ENCODE measurements at regions not wholly inside any gene's neighbourhood (a gene's known extent, or its start where the extent isn't known, plus 50 kb on each side); places are given as distances from the start of the nearest gene placed in this dataset.

DNA sequence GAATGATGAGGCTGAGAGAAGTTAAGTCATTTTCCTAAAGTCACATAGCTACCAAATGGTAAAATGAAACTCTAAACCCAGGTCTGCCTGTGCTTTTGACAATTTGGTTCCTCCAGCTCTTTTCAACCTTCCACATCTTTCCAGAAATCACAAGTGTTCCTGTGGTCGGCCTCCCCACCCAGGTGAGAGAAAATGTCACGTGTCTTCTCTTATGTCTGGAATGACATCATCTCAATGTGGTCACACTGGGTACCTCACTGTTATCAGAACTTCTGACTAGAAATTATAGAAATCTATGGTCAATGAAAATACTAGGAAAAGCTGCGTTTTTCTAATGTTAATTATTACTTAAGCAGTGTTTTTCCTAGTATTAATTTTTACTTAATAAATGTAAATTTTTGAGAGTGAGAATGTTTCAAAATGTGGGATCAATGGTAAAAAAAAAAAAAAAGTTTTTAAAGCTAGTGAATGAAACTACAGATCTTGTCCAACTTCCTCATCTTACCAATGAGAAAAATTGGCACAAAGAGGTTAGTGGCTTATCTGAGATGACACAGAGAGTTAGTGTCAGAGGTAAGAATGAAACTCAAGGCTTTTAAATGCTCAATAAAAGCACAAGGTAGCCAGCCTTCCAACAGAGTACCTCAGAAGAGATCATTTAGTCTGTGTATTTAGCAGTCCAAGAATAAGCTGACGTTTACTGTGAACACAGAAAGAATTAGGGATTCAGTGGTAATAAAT is 228.7 kb upstream of the NR4A3 start:
- H3K4me2 ChIP-seq = no peak overlapping the region
- TF ChIP-seq SMC3 (IDR thresholded peaks at IDR 0.05) (no peak), JUNB (IDR thresholded peaks at IDR 0.05) (no peak), ZFP36 (IDR thresholded peaks at IDR 0.05; ENCODE audit: borderline replicate concordance, partially characterized antibody) (no peak), EHF (CRISPR knock-in tag; IDR thresholded peaks at IDR 0.05) (no peak), MAZ (IDR thresholded peaks at IDR 0.05; ENCODE audit: borderline replicate concordance, low read depth, low read length) (no peak), TFCP2L1 (CRISPR knock-in tag; IDR thresholded peaks at IDR 0.05) (no peak), MYC (IDR thresholded peaks at IDR 0.05; ENCODE audit: borderline replicate concordance, low read length) (no peak), CHD2 (IDR thresholded peaks at IDR 0.05; ENCODE audit: low read length, partially characterized antibody) (no peak), HEYL (CRISPR knock-in tag; IDR thresholded peaks at IDR 0.05) (no peak), CHD4 (IDR thresholded peaks at IDR 0.05; ENCODE audit: borderline replicate concordance) (no peak), NPAS2 (CRISPR knock-in tag; IDR thresholded peaks at IDR 0.05; ENCODE audit: borderline replicate concordance) (no peak), JUN (IDR thresholded peaks at IDR 0.05) (no peak), CBX2 (IDR thresholded peaks at IDR 0.05; ENCODE audit: borderline replicate concordance, low read depth) (no peak), TP53 (CRISPR knock-in tag; IDR thresholded peaks at IDR 0.05) (no peak), ZNF302 (CRISPR knock-in tag; IDR thresholded peaks at IDR 0.05) (no peak), SREBF2 (IDR thresholded peaks at IDR 0.05) (no peak), CBX8 (IDR thresholded peaks at IDR 0.05) (no peak)
- TF ChIP-seq, protein P1, sequence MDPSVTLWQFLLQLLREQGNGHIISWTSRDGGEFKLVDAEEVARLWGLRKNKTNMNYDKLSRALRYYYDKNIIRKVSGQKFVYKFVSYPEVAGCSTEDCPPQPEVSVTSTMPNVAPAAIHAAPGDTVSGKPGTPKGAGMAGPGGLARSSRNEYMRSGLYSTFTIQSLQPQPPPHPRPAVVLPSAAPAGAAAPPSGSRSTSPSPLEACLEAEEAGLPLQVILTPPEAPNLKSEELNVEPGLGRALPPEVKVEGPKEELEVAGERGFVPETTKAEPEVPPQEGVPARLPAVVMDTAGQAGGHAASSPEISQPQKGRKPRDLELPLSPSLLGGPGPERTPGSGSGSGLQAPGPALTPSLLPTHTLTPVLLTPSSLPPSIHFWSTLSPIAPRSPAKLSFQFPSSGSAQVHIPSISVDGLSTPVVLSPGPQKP (IDR thresholded peaks at IDR 0.05; ENCODE audit: low read depth, low read length) = no peak
- TF ChIP-seq, protein P2, sequence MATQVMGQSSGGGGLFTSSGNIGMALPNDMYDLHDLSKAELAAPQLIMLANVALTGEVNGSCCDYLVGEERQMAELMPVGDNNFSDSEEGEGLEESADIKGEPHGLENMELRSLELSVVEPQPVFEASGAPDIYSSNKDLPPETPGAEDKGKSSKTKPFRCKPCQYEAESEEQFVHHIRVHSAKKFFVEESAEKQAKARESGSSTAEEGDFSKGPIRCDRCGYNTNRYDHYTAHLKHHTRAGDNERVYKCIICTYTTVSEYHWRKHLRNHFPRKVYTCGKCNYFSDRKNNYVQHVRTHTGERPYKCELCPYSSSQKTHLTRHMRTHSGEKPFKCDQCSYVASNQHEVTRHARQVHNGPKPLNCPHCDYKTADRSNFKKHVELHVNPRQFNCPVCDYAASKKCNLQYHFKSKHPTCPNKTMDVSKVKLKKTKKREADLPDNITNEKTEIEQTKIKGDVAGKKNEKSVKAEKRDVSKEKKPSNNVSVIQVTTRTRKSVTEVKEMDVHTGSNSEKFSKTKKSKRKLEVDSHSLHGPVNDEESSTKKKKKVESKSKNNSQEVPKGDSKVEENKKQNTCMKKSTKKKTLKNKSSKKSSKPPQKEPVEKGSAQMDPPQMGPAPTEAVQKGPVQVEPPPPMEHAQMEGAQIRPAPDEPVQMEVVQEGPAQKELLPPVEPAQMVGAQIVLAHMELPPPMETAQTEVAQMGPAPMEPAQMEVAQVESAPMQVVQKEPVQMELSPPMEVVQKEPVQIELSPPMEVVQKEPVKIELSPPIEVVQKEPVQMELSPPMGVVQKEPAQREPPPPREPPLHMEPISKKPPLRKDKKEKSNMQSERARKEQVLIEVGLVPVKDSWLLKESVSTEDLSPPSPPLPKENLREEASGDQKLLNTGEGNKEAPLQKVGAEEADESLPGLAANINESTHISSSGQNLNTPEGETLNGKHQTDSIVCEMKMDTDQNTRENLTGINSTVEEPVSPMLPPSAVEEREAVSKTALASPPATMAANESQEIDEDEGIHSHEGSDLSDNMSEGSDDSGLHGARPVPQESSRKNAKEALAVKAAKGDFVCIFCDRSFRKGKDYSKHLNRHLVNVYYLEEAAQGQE (IDR thresholded peaks at IDR 0.05) = no peak
- TF ChIP-seq, protein P3, sequence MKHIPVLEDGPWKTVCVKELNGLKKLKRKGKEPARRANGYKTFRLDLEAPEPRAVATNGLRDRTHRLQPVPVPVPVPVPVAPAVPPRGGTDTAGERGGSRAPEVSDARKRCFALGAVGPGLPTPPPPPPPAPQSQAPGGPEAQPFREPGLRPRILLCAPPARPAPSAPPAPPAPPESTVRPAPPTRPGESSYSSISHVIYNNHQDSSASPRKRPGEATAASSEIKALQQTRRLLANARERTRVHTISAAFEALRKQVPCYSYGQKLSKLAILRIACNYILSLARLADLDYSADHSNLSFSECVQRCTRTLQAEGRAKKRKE (CRISPR knock-in tag; IDR thresholded peaks at IDR 0.05; ENCODE audit: low read depth) = no peak
- WGBS (ENCODE audit: missing lambda C conversion rate) = under 1% methylated on average over 4 of the region's 4 CpGs
- H3K9me3 ChIP-seq = no peaks in the 10 kb centered on the region
- ChIA-PET POLR2A (no interaction called here), CTCF (no interaction called here)
- FAIRE-seq (no peak), ATAC-seq (no peak), DNase-seq (ENCODE audit: low read depth in 1 of 2, low spot score in 1 of 2) (no peak)
- no peak overlapping the region for H3K4me3 ChIP-seq
- no peak overlapping the region for H3K27ac ChIP-seq
- H3K4me1 ChIP-seq = no peaks in the 10 kb centered on the region

DNA sequence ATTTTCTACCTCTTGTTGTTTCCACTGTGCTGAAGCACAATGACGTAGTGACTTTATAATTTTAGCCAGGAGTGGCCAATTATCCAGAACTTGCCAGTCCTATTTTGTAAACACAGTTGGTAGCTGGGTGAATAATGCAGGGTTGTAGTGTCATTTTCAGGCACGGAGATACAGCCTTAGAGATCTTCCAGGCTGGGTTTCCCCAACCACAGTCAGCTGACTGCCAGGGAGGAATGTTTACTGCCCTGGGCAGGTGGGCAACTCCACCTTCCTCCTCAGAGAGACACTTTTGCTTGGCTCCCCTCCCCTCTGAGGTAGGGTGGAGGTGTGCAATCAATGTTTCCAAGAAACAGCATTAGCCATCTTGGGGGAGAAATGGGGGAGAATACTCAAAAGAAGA is 228.1 kb upstream of the NR4A3 start:
- Histone ChIP-seq H3K4me3 (no peak overlapping the region), H3K9me3 (no peaks in the 10 kb centered on the region), H3K4me1 (no peaks in the 10 kb centered on the region), H3K27ac (no peak overlapping the region), H3K4me2 (no peak overlapping the region)
- no peak for DNase-seq (ENCODE audit: low read depth in 1 of 2, low spot score in 1 of 2)
- ChIA-PET POLR2A (no interaction called here), CTCF (no interaction called here)
- no peak for FAIRE-seq
- WGBS (ENCODE audit: missing lambda C conversion rate) = 20% methylated on average over 2 of the region's 2 CpGs
- no peak for ATAC-seq
- TF ChIP-seq NFE2L2 (conservative IDR thresholded peaks at IDR 0.05; ENCODE audit: low read length) (no peak), ZC3H11A (IDR thresholded peaks at IDR 0.05) (no peak), NR3C1 (IDR thresholded peaks at IDR 0.05) (no peak), GATA3 (IDR thresholded peaks at IDR 0.05; ENCODE audit: borderline replicate concordance) (no peak), BHLHE40 (IDR thresholded peaks at IDR 0.05; ENCODE audit: low read depth, low read length) (no peak), FOSB (CRISPR knock-in tag; IDR thresholded peaks at IDR 0.05) (no peak), CBX8 (IDR thresholded peaks at IDR 0.05) (no peak)
- TF ChIP-seq, protein P4, sequence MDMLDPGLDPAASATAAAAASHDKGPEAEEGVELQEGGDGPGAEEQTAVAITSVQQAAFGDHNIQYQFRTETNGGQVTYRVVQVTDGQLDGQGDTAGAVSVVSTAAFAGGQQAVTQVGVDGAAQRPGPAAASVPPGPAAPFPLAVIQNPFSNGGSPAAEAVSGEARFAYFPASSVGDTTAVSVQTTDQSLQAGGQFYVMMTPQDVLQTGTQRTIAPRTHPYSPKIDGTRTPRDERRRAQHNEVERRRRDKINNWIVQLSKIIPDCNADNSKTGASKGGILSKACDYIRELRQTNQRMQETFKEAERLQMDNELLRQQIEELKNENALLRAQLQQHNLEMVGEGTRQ (IDR thresholded peaks at IDR 0.05) = no peak
- TF ChIP-seq, protein P1 (IDR thresholded peaks at IDR 0.05; ENCODE audit: low read depth, low read length) = no peak
- TF ChIP-seq, protein P5, sequence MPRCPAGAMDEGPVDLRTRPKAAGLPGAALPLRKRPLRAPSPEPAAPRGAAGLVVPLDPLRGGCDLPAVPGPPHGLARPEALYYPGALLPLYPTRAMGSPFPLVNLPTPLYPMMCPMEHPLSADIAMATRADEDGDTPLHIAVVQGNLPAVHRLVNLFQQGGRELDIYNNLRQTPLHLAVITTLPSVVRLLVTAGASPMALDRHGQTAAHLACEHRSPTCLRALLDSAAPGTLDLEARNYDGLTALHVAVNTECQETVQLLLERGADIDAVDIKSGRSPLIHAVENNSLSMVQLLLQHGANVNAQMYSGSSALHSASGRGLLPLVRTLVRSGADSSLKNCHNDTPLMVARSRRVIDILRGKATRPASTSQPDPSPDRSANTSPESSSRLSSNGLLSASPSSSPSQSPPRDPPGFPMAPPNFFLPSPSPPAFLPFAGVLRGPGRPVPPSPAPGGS (IDR thresholded peaks at IDR 0.05) = no peak
